K562 (cell line): ENCODE measurements at regions not wholly inside any gene's neighbourhood (a gene's known extent, or its start where the extent isn't known, plus 50 kb on each side); places are given as distances from the start of the nearest gene placed in this dataset.

ENCODE experiments used
- ERF ChIP-seq: fragments of 450-650 bp; formaldehyde crosslinking; IDR thresholded peaks from 2 replicates; pipeline ENCODE4 v1.4.0; 2020; ENCODE audit warnings: mild to moderate bottlenecking, mixed read lengths
- ESRRB ChIP-seq: fragments of 250-450 bp; sonication (Bioruptor Pico); IDR thresholded peaks from 2 replicates; pipeline ENCODE4 v1.5.0; 2020; ENCODE audit warnings: mild to moderate bottlenecking, moderate library complexity, borderline replicate concordance
- FOXP1 ChIP-seq: sonication (generic); formaldehyde crosslinking; IDR thresholded peaks from 2 replicates; pipeline ENCODE4 v1.8.0; 2022; ENCODE audit warnings: mild to moderate bottlenecking, missing genetic modification reagents
- JUN ChIP-seq, 2 experiments: sonication (generic) in 1 of 2; formaldehyde crosslinking in 1 of 2; IDR thresholded peaks; 2 replicates each; pipeline versions ENCODE4 v1.6.1 to v1.8.0; 2012 to 2022; ENCODE audit warnings: borderline replicate concordance in 2 of 2, mild to moderate bottlenecking in 2 of 2, improper control_type of control experiment in 1 of 2, low read depth in 1 of 2, low read length in 1 of 2, missing genetic modification reagents in 1 of 2
- KHSRP ChIP-seq: fragments of 450-650 bp; IDR thresholded peaks from 2 replicates; pipeline ENCODE4 v1.6.1; 2017
- LEF1 ChIP-seq: fragments of 450-650 bp; IDR thresholded peaks from 2 replicates; pipeline ENCODE4 v1.6.1; 2016; ENCODE audit warnings: mild to moderate bottlenecking
- NFIC ChIP-seq: fragments of 450-650 bp; IDR thresholded peaks from 2 replicates; pipeline ENCODE4 v1.6.1; 2017; ENCODE audit warnings: mild to moderate bottlenecking, inconsistent platforms
- POU5F1 ChIP-seq: fragments of 150-350 bp; IDR thresholded peaks from 2 replicates; pipeline ENCODE4 v1.6.1; 2014; ENCODE audit warnings: borderline replicate concordance, low read length, low read depth, mild to moderate bottlenecking; ENCODE audit not compliant: partially characterized antibody
- SMARCE1 ChIP-seq: fragments of 450-650 bp; IDR thresholded peaks from 2 replicates; pipeline ENCODE4 v1.7.1; 2016; ENCODE audit warnings: mild to moderate bottlenecking
- SPI1 ChIP-seq: IDR thresholded peaks from 2 replicates; pipeline ENCODE4 v1.6.1; 2011; ENCODE audit warnings: low read depth, low read length, control low read depth, borderline replicate concordance
- SRSF7 ChIP-seq: fragments of 200-400 bp; formaldehyde crosslinking; optimal IDR thresholded peaks from 2 replicates; pipeline ENCODE3; 2017; ENCODE audit warnings: mild to moderate bottlenecking, low read depth, low read length
- TRIM24 ChIP-seq, 2 experiments: fragments of 450-650 bp; IDR thresholded peaks; 2 replicates each; pipeline ENCODE4 v1.6.1; 2016
- TRIM28 ChIP-seq: fragments of 450-650 bp; IDR thresholded peaks from 2 replicates; pipeline ENCODE4 v1.6.1; 2017
- ZBTB7A ChIP-seq: IDR thresholded peaks from 2 replicates; pipeline ENCODE4 v1.6.1; 2011; ENCODE audit warnings: low read depth, mild to moderate bottlenecking, low read length, moderate library complexity, borderline replicate concordance; ENCODE audit not compliant: control insufficient read depth
- ZFPM2 ChIP-seq: fragments of 250-450 bp; sonication (Bioruptor Pico); IDR thresholded peaks from 2 replicates; pipeline ENCODE4 v1.5.1; 2022; ENCODE audit warnings: mild to moderate bottlenecking
- ZNF699 ChIP-seq: fragments of 250-450 bp; sonication (Bioruptor Pico); IDR thresholded peaks from 2 replicates; pipeline ENCODE4 v1.8.0; 2021; ENCODE audit warnings: mild to moderate bottlenecking, moderate library complexity; ENCODE audit not compliant: insufficient replicate concordance
- TF ChIP-seq, protein P1 (sequence below): sonication (generic); formaldehyde crosslinking; IDR thresholded peaks from 2 replicates; pipeline ENCODE4 v1.8.1; 2023; ENCODE audit warnings: mild to moderate bottlenecking, missing genetic modification reagents
- TF ChIP-seq, protein P2 (sequence below), 2 experiments: fragments of 450-650 bp in 1 of 2; sonication (generic) in 1 of 2; formaldehyde crosslinking; conservative IDR thresholded peaks; 2 replicates each; pipeline versions ENCODE4 v1.4.0 to v1.8.1; 2020 to 2022; ENCODE audit warnings: mild to moderate bottlenecking in 1 of 2, missing genetic modification reagents in 1 of 2
- TF ChIP-seq, protein P3 (sequence below): fragments of 250-450 bp; sonication (Bioruptor Pico); IDR thresholded peaks from 2 replicates; pipeline ENCODE4 v1.8.0; 2022; ENCODE audit warnings: moderate library complexity, mild to moderate bottlenecking, inconsistent platforms
- TF ChIP-seq, protein P4 (sequence below): fragments of 250-450 bp; sonication (Bioruptor Pico); IDR thresholded peaks from 2 replicates; pipeline ENCODE4 v1.5.1; 2021; ENCODE audit warnings: mild to moderate bottlenecking
- TF ChIP-seq, protein P5 (sequence below): sonication (generic); formaldehyde crosslinking; IDR thresholded peaks from 2 replicates; pipeline ENCODE4 v1.8.1; 2023; ENCODE audit warnings: mild to moderate bottlenecking, missing genetic modification reagents, moderate library complexity
- TF ChIP-seq, protein P6 (sequence below), 3 experiments: fragments of 200-800 bp in 1 of 3; sonication (Bioruptor generic) in 1 of 3; sonication (generic) in 1 of 3; formaldehyde crosslinking in 1 of 3; IDR thresholded peaks; 2 replicates each; pipeline versions ENCODE4 v1.6.1 to v1.8.0; 2016 to 2022; ENCODE audit warnings: mild to moderate bottlenecking in 2 of 3, missing compliant biosample characterization in 2 of 3, missing genetic modification characterization in 2 of 3, missing genetic modification reagents in 1 of 3

DNA sequence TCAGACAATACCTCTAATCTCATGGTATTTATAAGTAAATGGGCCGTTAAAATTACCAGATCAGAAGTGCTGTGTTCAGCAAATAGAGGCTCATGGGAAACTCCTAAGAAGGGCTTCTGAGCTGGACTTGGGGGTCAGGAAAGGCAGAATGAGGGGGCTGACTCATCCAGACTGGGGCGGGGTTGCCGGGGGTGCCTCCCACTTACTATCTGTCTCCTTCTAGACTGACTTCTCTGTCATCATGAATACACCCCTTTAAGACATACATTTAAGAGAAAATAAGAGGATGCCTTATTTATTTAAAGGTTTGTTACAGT is 96.0 kb upstream of the ERRFI1 start (continued):
- TF ChIP-seq JUN (IDR thresholded peaks at IDR 0.05; ENCODE audit: borderline replicate concordance, low read depth, low read length) (no peak), JUN (CRISPR knock-in tag; IDR thresholded peaks at IDR 0.05; ENCODE audit: borderline replicate concordance) (no peak), SPI1 (no peak), ZBTB7A (no peak; the same call in 1 of the 2 replicates), ERF (CRISPR knock-in tag) (no peak), ZFPM2 (CRISPR knock-in tag) (no peak), LEF1 (no peak), ESRRB (no peak), SMARCE1 (no peak), TRIM28 (no peak), FOXP1 (no peak), ZNF699 (no peak), POU5F1 (no peak), SRSF7 (no peak), KHSRP (no peak), NFIC (no peak), TRIM24 (IDR thresholded peaks at IDR 0.05) (no peak)
- TF ChIP-seq, protein P1, sequence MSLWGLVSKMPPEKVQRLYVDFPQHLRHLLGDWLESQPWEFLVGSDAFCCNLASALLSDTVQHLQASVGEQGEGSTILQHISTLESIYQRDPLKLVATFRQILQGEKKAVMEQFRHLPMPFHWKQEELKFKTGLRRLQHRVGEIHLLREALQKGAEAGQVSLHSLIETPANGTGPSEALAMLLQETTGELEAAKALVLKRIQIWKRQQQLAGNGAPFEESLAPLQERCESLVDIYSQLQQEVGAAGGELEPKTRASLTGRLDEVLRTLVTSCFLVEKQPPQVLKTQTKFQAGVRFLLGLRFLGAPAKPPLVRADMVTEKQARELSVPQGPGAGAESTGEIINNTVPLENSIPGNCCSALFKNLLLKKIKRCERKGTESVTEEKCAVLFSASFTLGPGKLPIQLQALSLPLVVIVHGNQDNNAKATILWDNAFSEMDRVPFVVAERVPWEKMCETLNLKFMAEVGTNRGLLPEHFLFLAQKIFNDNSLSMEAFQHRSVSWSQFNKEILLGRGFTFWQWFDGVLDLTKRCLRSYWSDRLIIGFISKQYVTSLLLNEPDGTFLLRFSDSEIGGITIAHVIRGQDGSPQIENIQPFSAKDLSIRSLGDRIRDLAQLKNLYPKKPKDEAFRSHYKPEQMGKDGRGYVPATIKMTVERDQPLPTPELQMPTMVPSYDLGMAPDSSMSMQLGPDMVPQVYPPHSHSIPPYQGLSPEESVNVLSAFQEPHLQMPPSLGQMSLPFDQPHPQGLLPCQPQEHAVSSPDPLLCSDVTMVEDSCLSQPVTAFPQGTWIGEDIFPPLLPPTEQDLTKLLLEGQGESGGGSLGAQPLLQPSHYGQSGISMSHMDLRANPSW, result no peak
- TF ChIP-seq, protein P2, sequence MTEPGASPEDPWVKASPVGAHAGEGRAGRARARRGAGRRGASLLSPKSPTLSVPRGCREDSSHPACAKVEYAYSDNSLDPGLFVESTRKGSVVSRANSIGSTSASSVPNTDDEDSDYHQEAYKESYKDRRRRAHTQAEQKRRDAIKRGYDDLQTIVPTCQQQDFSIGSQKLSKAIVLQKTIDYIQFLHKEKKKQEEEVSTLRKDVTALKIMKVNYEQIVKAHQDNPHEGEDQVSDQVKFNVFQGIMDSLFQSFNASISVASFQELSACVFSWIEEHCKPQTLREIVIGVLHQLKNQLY (CRISPR knock-in tag; conservative IDR thresholded peaks at IDR 0.05), result no peak
- TF ChIP-seq, protein P3, sequence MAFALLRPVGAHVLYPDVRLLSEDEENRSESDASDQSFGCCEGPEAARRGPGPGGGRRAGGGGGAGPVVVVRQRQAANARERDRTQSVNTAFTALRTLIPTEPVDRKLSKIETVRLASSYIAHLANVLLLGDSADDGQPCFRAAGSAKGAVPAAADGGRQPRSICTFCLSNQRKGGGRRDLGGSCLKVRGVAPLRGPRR (CRISPR knock-in tag), result no peak
- TF ChIP-seq, protein P4, sequence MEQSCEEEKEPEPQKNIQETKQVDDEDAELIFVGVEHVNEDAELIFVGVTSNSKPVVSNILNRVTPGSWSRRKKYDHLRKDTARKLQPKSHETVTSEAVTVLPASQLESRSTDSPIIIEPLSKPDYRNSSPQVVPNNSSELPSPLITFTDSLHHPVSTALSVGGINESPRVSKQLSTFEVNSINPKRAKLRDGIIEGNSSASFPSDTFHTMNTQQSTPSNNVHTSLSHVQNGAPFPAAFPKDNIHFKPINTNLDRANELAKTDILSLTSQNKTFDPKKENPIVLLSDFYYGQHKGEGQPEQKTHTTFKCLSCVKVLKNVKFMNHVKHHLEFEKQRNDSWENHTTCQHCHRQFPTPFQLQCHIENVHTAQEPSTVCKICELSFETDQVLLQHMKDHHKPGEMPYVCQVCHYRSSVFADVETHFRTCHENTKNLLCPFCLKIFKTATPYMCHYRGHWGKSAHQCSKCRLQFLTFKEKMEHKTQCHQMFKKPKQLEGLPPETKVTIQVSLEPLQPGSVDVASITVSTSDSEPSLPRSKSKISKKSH (CRISPR knock-in tag), result no peak
- TF ChIP-seq, protein P5, sequence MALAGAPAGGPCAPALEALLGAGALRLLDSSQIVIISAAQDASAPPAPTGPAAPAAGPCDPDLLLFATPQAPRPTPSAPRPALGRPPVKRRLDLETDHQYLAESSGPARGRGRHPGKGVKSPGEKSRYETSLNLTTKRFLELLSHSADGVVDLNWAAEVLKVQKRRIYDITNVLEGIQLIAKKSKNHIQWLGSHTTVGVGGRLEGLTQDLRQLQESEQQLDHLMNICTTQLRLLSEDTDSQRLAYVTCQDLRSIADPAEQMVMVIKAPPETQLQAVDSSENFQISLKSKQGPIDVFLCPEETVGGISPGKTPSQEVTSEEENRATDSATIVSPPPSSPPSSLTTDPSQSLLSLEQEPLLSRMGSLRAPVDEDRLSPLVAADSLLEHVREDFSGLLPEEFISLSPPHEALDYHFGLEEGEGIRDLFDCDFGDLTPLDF (CRISPR knock-in tag), result no peak
- TF ChIP-seq, protein P6, sequence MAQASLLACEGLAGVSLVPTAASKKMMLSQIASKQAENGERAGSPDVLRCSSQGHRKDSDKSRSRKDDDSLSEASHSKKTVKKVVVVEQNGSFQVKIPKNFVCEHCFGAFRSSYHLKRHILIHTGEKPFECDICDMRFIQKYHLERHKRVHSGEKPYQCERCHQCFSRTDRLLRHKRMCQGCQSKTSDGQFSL (CRISPR knock-in tag; IDR thresholded peaks at IDR 0.05), result no peak
- TF ChIP-seq, protein P6 (tag; IDR thresholded peaks at IDR 0.05), result no peak
